HEK293 (cell line): ENCODE measurements at regions not wholly inside any gene's neighbourhood (a gene's known extent, or its start where the extent isn't known, plus 50 kb on each side); places are given as distances from the start of the nearest gene placed in this dataset.

Experiments used
- CTCF ChIA-PET: fragments of 350-600 bp; formaldehyde crosslinking; extraction: SDS; loops from one replicate; lab custom pipeline; 2021; ENCODE audit warnings: antibody characterized with exemption; lab: Yijun Ruan, JAX
- POLR2A ChIA-PET: fragments of 300-600 bp; formaldehyde crosslinking; extraction: SDS; loops from one replicate; lab custom pipeline; 2020; ENCODE audit warnings: antibody characterized with exemption, inconsistent platforms; lab: Yijun Ruan, JAX
- H3K27ac ChIP-seq: fragments of 200-500 bp; sonication (Bioruptor generic); 2 replicates; pipeline ENCODE4 v1.5.1; 2014; ENCODE audit warnings: low read depth, low read length, control low read depth, inconsistent platforms; ENCODE audit errors: extremely low read depth
- H3K36me3 ChIP-seq, 2 experiments: fragments of 200-500 bp in 1 of 2; sonication (Bioruptor generic) in 1 of 2; 1 replicate in 1 of 2; 2 replicates in 1 of 2; pipeline ENCODE4 v1.5.1; 2014 to 2017; ENCODE audit warnings: inconsistent platforms in 2 of 2, low read length in 2 of 2; ENCODE audit not compliant: control insufficient read depth in 2 of 2, insufficient read depth in 1 of 2
- H3K4me1 ChIP-seq: fragments of 200-500 bp; sonication (Bioruptor generic); 2 replicates; pipeline ENCODE4 v1.5.1; 2014; ENCODE audit warnings: mild to moderate bottlenecking, low read length, inconsistent platforms; ENCODE audit not compliant: control insufficient read depth, insufficient read depth
- H3K4me3 ChIP-seq: 2 replicates; pipeline ENCODE4 v1.5.1; 2011; ENCODE audit warnings: low read depth, mild to moderate bottlenecking, control low read depth, low read length, moderate library complexity
- H3K9me3 ChIP-seq: fragments of 200-500 bp; sonication (Bioruptor generic); 2 replicates; pipeline ENCODE4 v1.5.1; 2014; ENCODE audit warnings: low read depth, low read length, inconsistent platforms; ENCODE audit not compliant: control insufficient read depth, insufficient read depth
- BCL11A ChIP-seq: fragments of 450-650 bp; formaldehyde crosslinking; IDR thresholded peaks from 2 replicates; pipeline ENCODE4 v1.5.1; 2016; ENCODE audit warnings: low read depth, missing biosample characterization, missing genetic modification characterization
- GLI2 ChIP-seq: fragments of 450-650 bp; formaldehyde crosslinking; IDR thresholded peaks from 2 replicates; pipeline ENCODE4; 2017; ENCODE audit warnings: missing biosample characterization, missing genetic modification characterization, low read depth, borderline replicate concordance
- RBAK ChIP-seq: fragments of 450-650 bp; formaldehyde crosslinking; IDR thresholded peaks from 2 replicates; pipeline ENCODE4 v1.5.1; 2016; ENCODE audit warnings: missing biosample characterization, missing genetic modification characterization
- SP7 ChIP-seq: fragments of 450-650 bp; formaldehyde crosslinking; IDR thresholded peaks from 2 replicates; pipeline ENCODE4 v1.5.1; 2016; ENCODE audit warnings: missing biosample characterization, missing genetic modification characterization
- TRIM28 ChIP-seq: IDR thresholded peaks from 2 replicates; pipeline ENCODE4 v1.6.1; 2011; ENCODE audit warnings: low read length, control low read depth, borderline replicate concordance
- ZNF146 ChIP-seq: fragments of 450-650 bp; formaldehyde crosslinking; IDR thresholded peaks from 2 replicates; pipeline ENCODE4 v1.5.1; 2016; ENCODE audit warnings: missing biosample characterization, missing genetic modification characterization
- ZNF155 ChIP-seq: fragments of 450-650 bp; formaldehyde crosslinking; IDR thresholded peaks from 2 replicates; pipeline ENCODE4 v1.5.1; 2016; ENCODE audit warnings: missing biosample characterization, missing genetic modification characterization
- ZNF391 ChIP-seq: fragments of 450-650 bp; formaldehyde crosslinking; IDR thresholded peaks from 2 replicates; pipeline ENCODE4 v1.5.1; 2016; ENCODE audit warnings: low read depth, missing biosample characterization, missing genetic modification characterization, borderline replicate concordance
- ZNF423 ChIP-seq: fragments of 450-650 bp; formaldehyde crosslinking; IDR thresholded peaks from 2 replicates; pipeline ENCODE4 v1.5.1; 2016; ENCODE audit warnings: missing biosample characterization, missing genetic modification characterization
- ZNF514 ChIP-seq: fragments of 450-650 bp; formaldehyde crosslinking; IDR thresholded peaks from 2 replicates; pipeline ENCODE4 v1.5.1; 2016; ENCODE audit warnings: missing biosample characterization, missing genetic modification characterization
- ZNF548 ChIP-seq: fragments of 450-650 bp; formaldehyde crosslinking; IDR thresholded peaks from 2 replicates; pipeline ENCODE4 v1.5.1; 2016; ENCODE audit warnings: missing biosample characterization, missing genetic modification characterization
- ZNF560 ChIP-seq: fragments of 450-650 bp; formaldehyde crosslinking; IDR thresholded peaks from 2 replicates; pipeline ENCODE4 v1.5.1; 2017; ENCODE audit warnings: missing biosample characterization, missing genetic modification characterization, borderline replicate concordance
- ZNF670 ChIP-seq: fragments of 450-650 bp; formaldehyde crosslinking; IDR thresholded peaks from 2 replicates; pipeline ENCODE4 v1.5.1; 2016; ENCODE audit warnings: missing biosample characterization, missing genetic modification characterization, low read depth
- ZNF791 ChIP-seq: fragments of 450-650 bp; formaldehyde crosslinking; IDR thresholded peaks from 2 replicates; pipeline ENCODE4 v1.5.1; 2016; ENCODE audit warnings: missing biosample characterization, missing genetic modification characterization
- ZNF837 ChIP-seq: fragments of 450-650 bp; formaldehyde crosslinking; IDR thresholded peaks from 2 replicates; pipeline ENCODE4 v1.5.1; 2016; ENCODE audit warnings: missing biosample characterization, missing genetic modification characterization
- ZSCAN30 ChIP-seq: fragments of 450-650 bp; IDR thresholded peaks from 2 replicates; pipeline ENCODE4 v1.5.1; 2018; ENCODE audit warnings: missing biosample characterization, mild to moderate bottlenecking, missing genetic modification characterization, moderate library complexity
- ZXDB ChIP-seq: fragments of 450-650 bp; formaldehyde crosslinking; IDR thresholded peaks from 2 replicates; pipeline ENCODE4 v1.5.1; 2016; ENCODE audit warnings: missing biosample characterization, missing genetic modification characterization
- TF ChIP-seq, protein P1 (sequence below): fragments of 450-650 bp; formaldehyde crosslinking; IDR thresholded peaks from 2 replicates; pipeline ENCODE4 v1.5.1; 2016; ENCODE audit warnings: missing biosample characterization, missing genetic modification characterization
- TF ChIP-seq, protein P2 (sequence below): fragments of 450-650 bp; formaldehyde crosslinking; IDR thresholded peaks from 2 replicates; pipeline ENCODE4 v1.5.1; 2016; ENCODE audit warnings: missing biosample characterization, missing genetic modification characterization
- TF ChIP-seq, protein P3 (sequence below): fragments of 450-650 bp; formaldehyde crosslinking; IDR thresholded peaks from 2 replicates; pipeline ENCODE4 v1.5.1; 2016; ENCODE audit warnings: missing biosample characterization, missing genetic modification characterization, borderline replicate concordance
- TF ChIP-seq, protein P4 (sequence below): fragments of 450-650 bp; formaldehyde crosslinking; IDR thresholded peaks from 2 replicates; pipeline ENCODE4 v1.5.1; 2016; ENCODE audit warnings: missing biosample characterization, missing genetic modification characterization, low read depth

DNA sequence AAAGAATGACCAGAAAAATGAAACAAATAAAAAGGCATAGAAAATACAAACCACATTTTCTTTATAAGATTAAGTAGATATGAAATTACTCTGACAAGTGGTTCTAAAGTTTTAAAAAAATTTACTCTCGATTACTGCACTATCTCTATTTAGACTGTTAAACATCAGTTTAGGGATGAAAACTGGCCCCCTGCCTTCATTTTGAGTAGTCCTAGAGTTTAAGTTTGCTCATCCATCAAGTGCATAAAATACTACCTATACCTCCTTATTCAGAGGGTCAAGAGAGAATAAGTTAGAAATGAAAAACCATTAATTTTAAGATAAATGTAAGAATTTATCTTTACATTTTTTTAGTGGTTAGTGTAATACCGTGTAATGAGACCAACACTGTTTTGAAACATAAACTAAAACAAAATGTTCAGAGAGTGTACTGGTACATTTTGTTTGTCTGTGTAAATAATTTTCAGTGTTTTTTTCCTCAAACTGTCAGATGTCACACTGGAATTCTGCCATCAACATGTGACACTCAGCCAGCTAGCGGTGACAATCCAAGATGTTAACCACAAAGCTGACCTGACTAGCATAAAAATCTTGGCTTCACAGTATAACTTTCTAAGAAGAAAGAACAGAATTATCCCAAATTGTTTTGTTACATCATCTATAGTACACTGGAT, 184.8 kb upstream of the PCDH20 start (continued):
- TF ChIP-seq ZNF514 (no peak), ZNF791 (tag by site-specific recombination) (no peak), ZNF155 (tag by site-specific recombination) (no peak), ZNF548 (tag by site-specific recombination) (no peak), ZXDB (tag by site-specific recombination) (no peak), SP7 (tag by site-specific recombination) (no peak), ZNF670 (tag by site-specific recombination) (no peak), GLI2 (tag by site-specific recombination) (no peak), ZNF560 (tag by site-specific recombination) (no peak)
- TF ChIP-seq, protein P1, sequence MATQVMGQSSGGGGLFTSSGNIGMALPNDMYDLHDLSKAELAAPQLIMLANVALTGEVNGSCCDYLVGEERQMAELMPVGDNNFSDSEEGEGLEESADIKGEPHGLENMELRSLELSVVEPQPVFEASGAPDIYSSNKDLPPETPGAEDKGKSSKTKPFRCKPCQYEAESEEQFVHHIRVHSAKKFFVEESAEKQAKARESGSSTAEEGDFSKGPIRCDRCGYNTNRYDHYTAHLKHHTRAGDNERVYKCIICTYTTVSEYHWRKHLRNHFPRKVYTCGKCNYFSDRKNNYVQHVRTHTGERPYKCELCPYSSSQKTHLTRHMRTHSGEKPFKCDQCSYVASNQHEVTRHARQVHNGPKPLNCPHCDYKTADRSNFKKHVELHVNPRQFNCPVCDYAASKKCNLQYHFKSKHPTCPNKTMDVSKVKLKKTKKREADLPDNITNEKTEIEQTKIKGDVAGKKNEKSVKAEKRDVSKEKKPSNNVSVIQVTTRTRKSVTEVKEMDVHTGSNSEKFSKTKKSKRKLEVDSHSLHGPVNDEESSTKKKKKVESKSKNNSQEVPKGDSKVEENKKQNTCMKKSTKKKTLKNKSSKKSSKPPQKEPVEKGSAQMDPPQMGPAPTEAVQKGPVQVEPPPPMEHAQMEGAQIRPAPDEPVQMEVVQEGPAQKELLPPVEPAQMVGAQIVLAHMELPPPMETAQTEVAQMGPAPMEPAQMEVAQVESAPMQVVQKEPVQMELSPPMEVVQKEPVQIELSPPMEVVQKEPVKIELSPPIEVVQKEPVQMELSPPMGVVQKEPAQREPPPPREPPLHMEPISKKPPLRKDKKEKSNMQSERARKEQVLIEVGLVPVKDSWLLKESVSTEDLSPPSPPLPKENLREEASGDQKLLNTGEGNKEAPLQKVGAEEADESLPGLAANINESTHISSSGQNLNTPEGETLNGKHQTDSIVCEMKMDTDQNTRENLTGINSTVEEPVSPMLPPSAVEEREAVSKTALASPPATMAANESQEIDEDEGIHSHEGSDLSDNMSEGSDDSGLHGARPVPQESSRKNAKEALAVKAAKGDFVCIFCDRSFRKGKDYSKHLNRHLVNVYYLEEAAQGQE (tag by site-specific recombination) = no peak

DNA sequence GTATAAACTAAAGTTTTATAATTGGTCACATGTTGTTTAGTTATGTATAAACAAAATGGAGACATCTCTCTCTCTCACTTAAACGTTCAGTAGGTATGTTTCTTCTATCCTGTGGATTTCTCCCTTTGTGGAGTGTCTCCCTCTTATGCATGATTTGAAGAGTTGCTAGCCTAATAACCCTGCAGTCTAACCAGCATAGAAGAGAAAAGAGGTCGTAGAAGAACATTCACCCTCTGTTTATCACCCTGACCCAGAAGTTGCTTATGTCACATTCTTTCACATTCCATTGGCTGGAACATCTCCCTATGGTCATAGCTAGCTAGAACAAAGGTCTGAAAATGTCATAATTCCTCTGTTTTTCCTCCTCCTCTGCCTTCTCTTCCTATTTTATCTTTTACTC, 176.8 kb upstream of the PCDH20 start:
- POLR2A ChIA-PET = no interaction called here
- no peak overlapping the region for H3K27ac ChIP-seq
- H3K9me3 ChIP-seq = no peaks in the 10 kb centered on the region
- H3K4me3 ChIP-seq = no peak overlapping the region
- no peaks in the 10 kb centered on the region for H3K36me3 ChIP-seq
- TF ChIP-seq, protein P2, sequence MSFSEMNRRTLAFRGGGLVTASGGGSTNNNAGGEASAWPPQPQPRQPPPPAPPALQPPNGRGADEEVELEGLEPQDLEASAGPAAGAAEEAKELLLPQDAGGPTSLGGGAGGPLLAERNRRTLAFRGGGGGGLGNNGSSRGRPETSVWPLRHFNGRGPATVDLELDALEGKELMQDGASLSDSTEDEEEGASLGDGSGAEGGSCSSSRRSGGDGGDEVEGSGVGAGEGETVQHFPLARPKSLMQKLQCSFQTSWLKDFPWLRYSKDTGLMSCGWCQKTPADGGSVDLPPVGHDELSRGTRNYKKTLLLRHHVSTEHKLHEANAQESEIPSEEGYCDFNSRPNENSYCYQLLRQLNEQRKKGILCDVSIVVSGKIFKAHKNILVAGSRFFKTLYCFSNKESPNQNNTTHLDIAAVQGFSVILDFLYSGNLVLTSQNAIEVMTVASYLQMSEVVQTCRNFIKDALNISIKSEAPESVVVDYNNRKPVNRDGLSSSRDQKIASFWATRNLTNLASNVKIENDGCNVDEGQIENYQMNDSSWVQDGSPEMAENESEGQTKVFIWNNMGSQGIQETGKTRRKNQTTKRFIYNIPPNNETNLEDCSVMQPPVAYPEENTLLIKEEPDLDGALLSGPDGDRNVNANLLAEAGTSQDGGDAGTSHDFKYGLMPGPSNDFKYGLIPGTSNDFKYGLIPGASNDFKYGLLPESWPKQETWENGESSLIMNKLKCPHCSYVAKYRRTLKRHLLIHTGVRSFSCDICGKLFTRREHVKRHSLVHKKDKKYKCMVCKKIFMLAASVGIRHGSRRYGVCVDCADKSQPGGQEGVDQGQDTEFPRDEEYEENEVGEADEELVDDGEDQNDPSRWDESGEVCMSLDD (tag by site-specific recombination) = no peak
- TF ChIP-seq RBAK (tag by site-specific recombination) (no peak), ZNF146 (tag by site-specific recombination) (no peak), ZNF670 (tag by site-specific recombination) (no peak)
- no peaks in the 10 kb centered on the region for H3K4me1 ChIP-seq
- CTCF ChIA-PET = no interaction called here

DNA sequence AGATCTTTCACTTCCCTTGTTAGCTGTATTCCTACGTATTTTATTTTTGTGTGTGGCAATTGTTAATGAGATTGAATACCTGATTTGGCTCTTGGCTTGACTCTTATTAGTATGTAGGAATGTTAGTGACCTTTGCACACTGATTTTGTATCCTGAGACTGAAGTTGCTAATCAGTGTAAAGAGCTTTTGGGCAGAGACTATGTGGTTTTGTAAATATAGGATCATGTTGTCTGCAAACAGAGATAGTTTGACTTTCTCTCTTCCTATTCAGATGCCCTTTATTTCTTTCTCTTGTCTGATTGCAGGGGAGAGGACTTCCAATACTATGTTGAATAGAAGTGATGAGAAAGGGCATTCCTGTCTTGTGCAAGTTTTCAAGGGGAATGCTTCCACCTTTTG, 160.3 kb upstream of the PCDH20 start:
- Histone ChIP-seq H3K27ac (no peak overlapping the region), H3K4me1 (no peaks in the 10 kb centered on the region), H3K36me3 (no peaks in the 10 kb centered on the region), H3K4me3 (no peak overlapping the region), H3K9me3 (no peaks in the 10 kb centered on the region)
- ChIA-PET POLR2A (no interaction called here), CTCF (no interaction called here)
- TF ChIP-seq ZNF391 (tag by site-specific recombination) (no peak), ZNF423 (tag by site-specific recombination) (no peak), BCL11A (tag by site-specific recombination) (no peak), ZSCAN30 (tag by site-specific recombination) (no peak), ZNF837 (no peak), TRIM28 (no peak)
- TF ChIP-seq, protein P3, sequence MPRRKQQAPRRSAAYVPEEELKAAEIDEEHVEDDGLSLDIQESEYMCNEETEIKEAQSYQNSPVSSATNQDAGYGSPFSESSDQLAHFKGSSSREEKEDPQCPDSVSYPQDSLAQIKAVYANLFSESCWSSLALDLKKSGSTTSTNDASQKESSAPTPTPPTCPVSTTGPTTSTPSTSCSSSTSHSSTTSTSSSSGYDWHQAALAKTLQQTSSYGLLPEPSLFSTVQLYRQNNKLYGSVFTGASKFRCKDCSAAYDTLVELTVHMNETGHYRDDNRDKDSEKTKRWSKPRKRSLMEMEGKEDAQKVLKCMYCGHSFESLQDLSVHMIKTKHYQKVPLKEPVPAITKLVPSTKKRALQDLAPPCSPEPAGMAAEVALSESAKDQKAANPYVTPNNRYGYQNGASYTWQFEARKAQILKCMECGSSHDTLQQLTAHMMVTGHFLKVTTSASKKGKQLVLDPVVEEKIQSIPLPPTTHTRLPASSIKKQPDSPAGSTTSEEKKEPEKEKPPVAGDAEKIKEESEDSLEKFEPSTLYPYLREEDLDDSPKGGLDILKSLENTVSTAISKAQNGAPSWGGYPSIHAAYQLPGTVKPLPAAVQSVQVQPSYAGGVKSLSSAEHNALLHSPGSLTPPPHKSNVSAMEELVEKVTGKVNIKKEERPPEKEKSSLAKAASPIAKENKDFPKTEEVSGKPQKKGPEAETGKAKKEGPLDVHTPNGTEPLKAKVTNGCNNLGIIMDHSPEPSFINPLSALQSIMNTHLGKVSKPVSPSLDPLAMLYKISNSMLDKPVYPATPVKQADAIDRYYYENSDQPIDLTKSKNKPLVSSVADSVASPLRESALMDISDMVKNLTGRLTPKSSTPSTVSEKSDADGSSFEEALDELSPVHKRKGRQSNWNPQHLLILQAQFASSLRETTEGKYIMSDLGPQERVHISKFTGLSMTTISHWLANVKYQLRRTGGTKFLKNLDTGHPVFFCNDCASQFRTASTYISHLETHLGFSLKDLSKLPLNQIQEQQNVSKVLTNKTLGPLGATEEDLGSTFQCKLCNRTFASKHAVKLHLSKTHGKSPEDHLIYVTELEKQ (tag by site-specific recombination) = no peak
- TF ChIP-seq, protein P4, sequence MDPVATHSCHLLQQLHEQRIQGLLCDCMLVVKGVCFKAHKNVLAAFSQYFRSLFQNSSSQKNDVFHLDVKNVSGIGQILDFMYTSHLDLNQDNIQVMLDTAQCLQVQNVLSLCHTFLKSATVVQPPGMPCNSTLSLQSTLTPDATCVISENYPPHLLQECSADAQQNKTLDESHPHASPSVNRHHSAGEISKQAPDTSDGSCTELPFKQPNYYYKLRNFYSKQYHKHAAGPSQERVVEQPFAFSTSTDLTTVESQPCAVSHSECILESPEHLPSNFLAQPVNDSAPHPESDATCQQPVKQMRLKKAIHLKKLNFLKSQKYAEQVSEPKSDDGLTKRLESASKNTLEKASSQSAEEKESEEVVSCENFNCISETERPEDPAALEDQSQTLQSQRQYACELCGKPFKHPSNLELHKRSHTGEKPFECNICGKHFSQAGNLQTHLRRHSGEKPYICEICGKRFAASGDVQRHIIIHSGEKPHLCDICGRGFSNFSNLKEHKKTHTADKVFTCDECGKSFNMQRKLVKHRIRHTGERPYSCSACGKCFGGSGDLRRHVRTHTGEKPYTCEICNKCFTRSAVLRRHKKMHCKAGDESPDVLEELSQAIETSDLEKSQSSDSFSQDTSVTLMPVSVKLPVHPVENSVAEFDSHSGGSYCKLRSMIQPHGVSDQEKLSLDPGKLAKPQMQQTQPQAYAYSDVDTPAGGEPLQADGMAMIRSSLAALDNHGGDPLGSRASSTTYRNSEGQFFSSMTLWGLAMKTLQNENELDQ (tag by site-specific recombination) = no peak
